Esophagus muscularis mucosa (tissue), 4 donors: ENCODE measurements at regions not wholly inside any gene's neighbourhood (a gene's known extent, or its start where the extent isn't known, plus 50 kb on each side); places are given as distances from the start of the nearest gene placed in this dataset.

ENCODE experiments used
- DNase-seq: peaks from one replicate; pipeline ENCODE4 v3.0.0-alpha.2; 2017; ENCODE audit errors: extremely low spot score
- H3K27ac ChIP-seq, 4 donors: fragments of 200-600 bp; sonication (generic); replicated peaks in 1 of 4; 1 replicate in 3 of 4; 2 replicates in 1 of 4; pipeline ENCODE4 v1.5.1; 2016 to 2019; ENCODE audit warnings: mild to moderate bottlenecking in 1 of 4
- H3K27me3 ChIP-seq, 4 donors: fragments of 200-600 bp; sonication (generic); one replicate each; pipeline versions ENCODE4 v1.5.1 to v1.6.0; 2016 to 2019
- H3K36me3 ChIP-seq, 4 donors: fragments of 200-600 bp; sonication (generic); one replicate each; pipeline ENCODE4 v1.5.1; 2016 to 2019
- H3K4me1 ChIP-seq, 4 donors: fragments of 200-600 bp; sonication (generic); one replicate each; pipeline ENCODE4 v1.5.1; 2016 to 2019
- H3K4me3 ChIP-seq, 4 donors: fragments of 200-600 bp; sonication (generic); 1 replicate in 2 of 4; 2 replicates in 2 of 4; pipeline ENCODE4 v1.5.1; 2016 to 2019; ENCODE audit warnings: mild to moderate bottlenecking in 4 of 4, moderate library complexity in 1 of 4
- H3K9me3 ChIP-seq, 4 donors: fragments of 200-600 bp; sonication (generic); 1 replicate in 3 of 4; 2 replicates in 1 of 4; pipeline ENCODE4 v1.5.1; 2016 to 2019
- CTCF ChIP-seq, 3 experiments: fragments of 200-600 bp in 2 of 3; fragments of 450-650 bp in 1 of 3; sonication (generic) in 2 of 3; IDR thresholded peaks; one replicate each; pipeline ENCODE4 v1.5.1; 2017 to 2019; ENCODE audit warnings: antibody characterized with exemption in 3 of 3, mild to moderate bottlenecking in 2 of 3, moderate library complexity in 1 of 3
- EP300 ChIP-seq: sonication (generic); formaldehyde crosslinking; IDR thresholded peaks from one replicate; pipeline ENCODE4 v1.6.1; 2017; ENCODE audit warnings: antibody characterized with exemption
- POLR2A ChIP-seq: fragments of 450-650 bp; IDR thresholded peaks from one replicate; pipeline ENCODE4 v1.6.1; 2017; ENCODE audit warnings: antibody characterized with exemption, moderate library complexity, mild to moderate bottlenecking, low read depth
- POLR2AphosphoS5 ChIP-seq, 2 donors: sonication (generic); formaldehyde crosslinking; IDR thresholded peaks; one replicate each; pipeline ENCODE4 v1.6.1; 2017; ENCODE audit warnings: antibody characterized with exemption in 2 of 2
- WGBS: methylation state at CpG from one replicate; pipeline ENCODE4 v1.1.5; 2018; 5-methylcytosine and 5-hydroxymethylcytosine counted together
- intact Hi-C: fragments of 100-400 bp; cut with DNase I; formaldehyde crosslinking; loops from one replicate; pipeline ENCODE4 v1.15.1; 2023

- H3K27ac ChIP-seq = no peak overlapping the region
- no peaks in the 10 kb centered on the region for H3K27me3 ChIP-seq
- intact Hi-C loops = no loop called here
- TF ChIP-seq CTCF (IDR thresholded peaks at IDR 0.05) (no peak), POLR2A (no peak), POLR2AphosphoS5 (IDR thresholded peaks at IDR 0.05) (no peak), EP300 (no peak)
- no peaks in the 10 kb centered on the region for H3K9me3 ChIP-seq
- WGBS = 88% methylated on average over 2 of the region's 2 CpGs
- H3K36me3 ChIP-seq = no peaks in the 10 kb centered on the region
- no peaks in the 10 kb centered on the region for H3K4me1 ChIP-seq
- no peak overlapping the region for H3K4me3 ChIP-seq
- no peak for DNase-seq
Measured at GRCh38 chr12:90173499-90174197, 465.0 kb upstream of the ATP2B1 start.

GRCh38 chr12:90172524-90172923 lies 463.9 kb upstream of the ATP2B1 start:
- no peak overlapping the region for H3K27ac ChIP-seq
- H3K9me3 ChIP-seq = no peaks in the 10 kb centered on the region
- no peak for TF ChIP-seq POLR2AphosphoS5 (IDR thresholded peaks at IDR 0.05)
- H3K27me3 ChIP-seq = no peaks in the 10 kb centered on the region
- DNase-seq = no peak
- H3K4me1 ChIP-seq = no peaks in the 10 kb centered on the region
- H3K4me3 ChIP-seq = no peak overlapping the region
- 84% methylated on average over 3 of the region's 3 CpGs for WGBS
- intact Hi-C loops = no loop called here
- no peaks in the 10 kb centered on the region for H3K36me3 ChIP-seq

- no peak for DNase-seq
- intact Hi-C loops = no loop called here
- Histone ChIP-seq H3K36me3 (no peaks in the 10 kb centered on the region), H3K4me1 (no peaks in the 10 kb centered on the region), H3K27me3 (no peaks in the 10 kb centered on the region), H3K4me3 (no peak overlapping the region), H3K27ac (no peak overlapping the region), H3K9me3 (no peaks in the 10 kb centered on the region)
- TF ChIP-seq EP300 (no peak), POLR2A (no peak), CTCF (IDR thresholded peaks at IDR 0.05) (no peak)
- WGBS = 80% methylated on average over 1 of the region's 1 CpG
Measured at GRCh38 chr12:90170740-90171139, 462.1 kb upstream of the ATP2B1 start.

- 84% methylated on average over 8 of the region's 8 CpGs for WGBS
- Histone ChIP-seq H3K27ac (no peak overlapping the region), H3K36me3 (no peaks in the 10 kb centered on the region), H3K9me3 (no peaks in the 10 kb centered on the region), H3K4me3 (no peak overlapping the region), H3K4me1 (no peaks in the 10 kb centered on the region), H3K27me3 (no peaks in the 10 kb centered on the region)
- no peak for DNase-seq
- TF ChIP-seq CTCF (IDR thresholded peaks at IDR 0.05) = no peak
- TF ChIP-seq POLR2A = no peak
- no peak for TF ChIP-seq POLR2AphosphoS5 (IDR thresholded peaks at IDR 0.05)
- no peak for TF ChIP-seq EP300
- intact Hi-C loops = no loop called here
Measured at GRCh38 chr12:90167518-90168208, 459.0 kb upstream of the ATP2B1 start.

- TF ChIP-seq EP300 (no peak), CTCF (IDR thresholded peaks at IDR 0.05) (no peak), POLR2A (no peak), POLR2AphosphoS5 (IDR thresholded peaks at IDR 0.05) (no peak)
- no peaks in the 10 kb centered on the region for H3K4me1 ChIP-seq
- no peaks in the 10 kb centered on the region for H3K27me3 ChIP-seq
- DNase-seq = no peak
- intact Hi-C loops = no loop called here
- WGBS = 83% methylated on average over 2 of the region's 2 CpGs
- H3K27ac ChIP-seq = no peak overlapping the region
- no peaks in the 10 kb centered on the region for H3K9me3 ChIP-seq
- no peak overlapping the region for H3K4me3 ChIP-seq
- no peaks in the 10 kb centered on the region for H3K36me3 ChIP-seq
Measured at GRCh38 chr12:90166671-90167070, 458.0 kb upstream of the ATP2B1 start.
